Fibroblast of lung (primary cell): ENCODE measurements at regions not wholly inside any gene's neighbourhood (a gene's known extent, or its start where the extent isn't known, plus 50 kb on each side); places are given as distances from the start of the nearest gene placed in this dataset.

Experiments used
- DNase-seq, 2 donors: peaks; one replicate each; pipeline versions ENCODE4 v3.0.0 to v3.0.0-alpha.2; 2010; ENCODE audit warnings: low read depth in 2 of 2
- H2AFZ ChIP-seq: 2 replicates; pipeline ENCODE4 v1.5.1; 2012; ENCODE audit warnings: low read length, control low read depth, inconsistent platforms
- H3K27ac ChIP-seq: 2 replicates; pipeline ENCODE4 v1.5.1; 2011; ENCODE audit warnings: low read length, control low read depth; ENCODE audit not compliant: insufficient read depth
- H3K27me3 ChIP-seq: 2 replicates; pipeline ENCODE4 v1.5.1; 2011; ENCODE audit warnings: mild to moderate bottlenecking, low read length; ENCODE audit not compliant: control insufficient read depth, insufficient read depth
- H3K36me3 ChIP-seq: 2 replicates; pipeline ENCODE4 v1.5.1; 2011; ENCODE audit warnings: low read length; ENCODE audit not compliant: control insufficient read depth, insufficient read depth
- H3K4me1 ChIP-seq: 2 replicates; pipeline ENCODE4 v1.5.1; 2011; ENCODE audit warnings: low read length; ENCODE audit not compliant: control insufficient read depth, insufficient read depth; ENCODE audit errors: extremely low read depth
- H3K4me2 ChIP-seq: 2 replicates; pipeline ENCODE4 v1.5.1; 2011; ENCODE audit warnings: low read length, control low read depth; ENCODE audit not compliant: insufficient read depth; ENCODE audit errors: extremely low read depth
- H3K4me3 ChIP-seq, 4 experiments: fragments of 200-600 bp in 1 of 4; sonication (generic) in 1 of 4; replicated peaks in 1 of 4; 2 replicates each; pipeline ENCODE4 v1.5.1; 2011 to 2016; ENCODE audit warnings: low read length in 4 of 4, low read depth in 3 of 4, mild to moderate bottlenecking in 3 of 4, control low read depth in 2 of 4, inconsistent platforms in 1 of 4, mixed read lengths in 1 of 4; ENCODE audit not compliant: insufficient read depth in 1 of 4; ENCODE audit errors: control extremely low read depth in 1 of 4
- H3K79me2 ChIP-seq: 2 replicates; pipeline ENCODE4 v1.5.1; 2012; ENCODE audit warnings: mild to moderate bottlenecking, low read length, inconsistent platforms; ENCODE audit not compliant: control insufficient read depth, insufficient read depth
- H3K9ac ChIP-seq: 2 replicates; pipeline ENCODE4 v1.5.1; 2011; ENCODE audit warnings: mild to moderate bottlenecking, low read length, control low read depth; ENCODE audit not compliant: insufficient read depth
- H3K9me3 ChIP-seq: 2 replicates; pipeline ENCODE4 v1.5.1; 2012; ENCODE audit warnings: low read depth, low read length; ENCODE audit not compliant: control insufficient read depth, insufficient read depth
- H4K20me1 ChIP-seq: 2 replicates; pipeline ENCODE4 v1.5.1; 2011; ENCODE audit warnings: low read length; ENCODE audit not compliant: control insufficient read depth, insufficient read depth; ENCODE audit errors: extremely low read depth
- EZH2 ChIP-seq: IDR thresholded peaks from 2 replicates; pipeline ENCODE4 v1.5.1; 2012; ENCODE audit warnings: low read length, control low read depth, mild to moderate bottlenecking; ENCODE audit errors: missing control alignments
- TF ChIP-seq, protein P1 (sequence below), 2 donors: IDR thresholded peaks in 1 of 2; conservative IDR thresholded peaks in 1 of 2; 1 replicate in 1 of 2; 2 replicates in 1 of 2; pipeline ENCODE4 v1.5.1; 2011 to 2012; ENCODE audit warnings: low read length in 2 of 2, control low read depth in 1 of 2, inconsistent platforms in 1 of 2, low read depth in 1 of 2, mild to moderate bottlenecking in 1 of 2

GRCh38 chr11:29023761-29024160, 915.6 kb downstream of the METTL15 start:
- Histone ChIP-seq H3K36me3 (no peaks in the 10 kb centered on the region), H3K4me2 (no peak overlapping the region), H3K9ac (no peak overlapping the region), H3K9me3 (no peaks in the 10 kb centered on the region), H2AFZ (no peak overlapping the region), H3K4me1 (no peaks in the 10 kb centered on the region), H3K79me2 (no peaks in the 10 kb centered on the region), H4K20me1 (no peaks in the 10 kb centered on the region), H3K4me3 (no peak overlapping the region), H3K27me3 (no peaks in the 10 kb centered on the region), H3K27ac (no peak overlapping the region)
- DNase-seq = no peak
- TF ChIP-seq, protein P1, sequence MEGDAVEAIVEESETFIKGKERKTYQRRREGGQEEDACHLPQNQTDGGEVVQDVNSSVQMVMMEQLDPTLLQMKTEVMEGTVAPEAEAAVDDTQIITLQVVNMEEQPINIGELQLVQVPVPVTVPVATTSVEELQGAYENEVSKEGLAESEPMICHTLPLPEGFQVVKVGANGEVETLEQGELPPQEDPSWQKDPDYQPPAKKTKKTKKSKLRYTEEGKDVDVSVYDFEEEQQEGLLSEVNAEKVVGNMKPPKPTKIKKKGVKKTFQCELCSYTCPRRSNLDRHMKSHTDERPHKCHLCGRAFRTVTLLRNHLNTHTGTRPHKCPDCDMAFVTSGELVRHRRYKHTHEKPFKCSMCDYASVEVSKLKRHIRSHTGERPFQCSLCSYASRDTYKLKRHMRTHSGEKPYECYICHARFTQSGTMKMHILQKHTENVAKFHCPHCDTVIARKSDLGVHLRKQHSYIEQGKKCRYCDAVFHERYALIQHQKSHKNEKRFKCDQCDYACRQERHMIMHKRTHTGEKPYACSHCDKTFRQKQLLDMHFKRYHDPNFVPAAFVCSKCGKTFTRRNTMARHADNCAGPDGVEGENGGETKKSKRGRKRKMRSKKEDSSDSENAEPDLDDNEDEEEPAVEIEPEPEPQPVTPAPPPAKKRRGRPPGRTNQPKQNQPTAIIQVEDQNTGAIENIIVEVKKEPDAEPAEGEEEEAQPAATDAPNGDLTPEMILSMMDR (conservative IDR thresholded peaks at IDR 0.05 in 1 of 2, IDR thresholded peaks at IDR 0.05 in 1 of 2; ENCODE audit: low read depth in 1 of 2, low read length in 2 of 2) = no peak
- no peak for TF ChIP-seq EZH2

DNA sequence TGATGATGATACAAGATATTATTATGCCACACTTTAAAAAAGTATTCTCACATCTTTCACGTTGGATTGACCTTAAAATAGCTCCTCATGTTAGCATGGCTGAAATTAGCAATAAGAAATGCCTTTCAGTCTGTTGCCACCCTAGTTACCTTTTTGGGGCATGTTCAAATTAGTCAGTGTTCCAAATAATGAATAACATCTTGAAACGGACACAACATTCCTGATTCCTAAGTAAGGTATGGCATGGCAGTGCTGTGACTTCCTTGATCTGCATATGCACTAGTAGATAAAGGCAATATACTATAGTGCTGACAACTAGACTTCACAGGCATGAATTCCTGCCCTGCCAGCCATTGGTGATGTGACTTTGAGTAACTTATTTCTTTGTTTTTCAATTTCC, 914.5 kb downstream of the METTL15 start:
- Histone ChIP-seq H3K4me1 (no peaks in the 10 kb centered on the region), H3K27me3 (no peaks in the 10 kb centered on the region), H4K20me1 (no peaks in the 10 kb centered on the region), H3K27ac (no peak overlapping the region), H3K36me3 (no peaks in the 10 kb centered on the region), H3K9ac (no peak overlapping the region), H3K79me2 (no peaks in the 10 kb centered on the region), H3K4me2 (no peak overlapping the region), H3K9me3 (no peaks in the 10 kb centered on the region), H3K4me3 (no peak overlapping the region), H2AFZ (no peak overlapping the region)
- DNase-seq = peak in 1 of 2 donors; percentile 54
- TF ChIP-seq, protein P1 (conservative IDR thresholded peaks at IDR 0.05 in 1 of 2, IDR thresholded peaks at IDR 0.05 in 1 of 2; ENCODE audit: low read depth in 1 of 2, low read length in 2 of 2) = no peak
- TF ChIP-seq EZH2 = no peak

DNA sequence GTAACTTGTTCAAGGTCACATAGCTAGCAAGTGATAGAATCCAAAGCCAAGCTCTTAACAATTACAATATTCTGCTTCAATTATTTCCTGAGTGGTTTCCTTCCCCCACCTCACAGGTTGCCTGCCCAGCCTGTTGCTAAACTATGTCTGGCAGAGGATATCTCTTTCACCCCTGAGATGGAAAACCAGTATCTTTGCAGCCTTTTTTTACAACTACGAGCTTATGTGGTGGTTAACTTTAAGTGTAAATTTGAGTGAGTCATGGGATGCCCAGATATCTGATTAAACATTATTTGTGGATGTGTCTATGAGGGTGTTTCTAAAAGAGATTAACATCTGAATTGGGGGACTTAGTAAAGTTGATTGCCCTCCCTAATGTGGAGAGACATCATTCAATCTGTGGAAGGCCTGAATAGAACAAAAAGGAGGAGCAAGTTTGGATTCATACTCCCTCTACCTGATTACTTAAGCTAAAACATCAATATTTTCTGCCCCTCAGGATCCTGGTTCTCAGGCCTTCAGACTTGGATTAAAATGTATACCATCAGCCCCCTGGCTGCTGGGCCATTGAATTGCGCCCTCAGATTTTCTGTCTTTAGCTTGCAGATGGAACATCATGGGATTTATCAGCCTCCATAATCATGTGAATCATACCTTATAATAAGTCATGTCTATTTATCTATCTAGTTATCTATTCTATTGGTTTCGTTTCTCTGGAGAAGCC, 911.9 kb downstream of the METTL15 start:
- no peak overlapping the region for H3K4me3 ChIP-seq
- peak; percentile 27 to 57 for DNase-seq
- H3K9ac ChIP-seq = no peak overlapping the region
- no peak overlapping the region for H3K27ac ChIP-seq
- no peaks in the 10 kb centered on the region for H3K4me1 ChIP-seq
- no peaks in the 10 kb centered on the region for H3K27me3 ChIP-seq
- H3K36me3 ChIP-seq = no peaks in the 10 kb centered on the region
- H3K4me2 ChIP-seq = no peak overlapping the region
- no peak overlapping the region for H2AFZ ChIP-seq
- no peaks in the 10 kb centered on the region for H4K20me1 ChIP-seq
- no peaks in the 10 kb centered on the region for H3K79me2 ChIP-seq
- no peaks in the 10 kb centered on the region for H3K9me3 ChIP-seq
- no peak for TF ChIP-seq EZH2
- TF ChIP-seq, protein P1 (conservative IDR thresholded peaks at IDR 0.05 in 1 of 2, IDR thresholded peaks at IDR 0.05 in 1 of 2; ENCODE audit: low read depth in 1 of 2, low read length in 2 of 2) = peak; percentile 29 to 54
